Body of pancreas (tissue), 4 donors: ENCODE measurements at regions not wholly inside any gene's neighbourhood (a gene's known extent, or its start where the extent isn't known, plus 50 kb on each side); places are given as distances from the start of the nearest gene placed in this dataset.

ENCODE experiments used
- ATAC-seq: fragments of 150-250 bp; one replicate; pipeline ENCODE4 v1.9.1; 2016
- DNase-seq, 4 donors: peaks; one replicate each; pipeline ENCODE4 v3.0.0-alpha.2; 2019
- H3K27ac ChIP-seq, 4 donors: fragments of 200-600 bp; sonication (generic); 1 replicate in 3 of 4; 2 replicates in 1 of 4; pipeline versions ENCODE4 v1.5.1 to v1.6.1; 2016 to 2019; ENCODE audit warnings: mild to moderate bottlenecking in 1 of 4, mixed read lengths in 1 of 4, moderate library complexity in 1 of 4
- H3K27me3 ChIP-seq, 2 donors: fragments of 200-600 bp; sonication (generic); one replicate each; pipeline ENCODE4 v1.6.0; 2016; ENCODE audit warnings: mild to moderate bottlenecking in 1 of 2
- H3K36me3 ChIP-seq, 2 donors: fragments of 200-600 bp; sonication (generic); replicated peaks in 1 of 2; 2 replicates each; pipeline ENCODE4 v1.5.1; 2016; ENCODE audit warnings: low read depth in 2 of 2; ENCODE audit not compliant: insufficient read depth in 1 of 2
- H3K4me1 ChIP-seq: fragments of 200-600 bp; sonication (generic); one replicate; pipeline ENCODE4 v1.6.0; 2016
- H3K4me3 ChIP-seq, 2 donors: fragments of 200-600 bp; sonication (generic); 1 replicate in 1 of 2; 2 replicates in 1 of 2; pipeline ENCODE4 v1.5.1; 2016 to 2019
- H3K9me3 ChIP-seq, 3 donors: fragments of 200-600 bp; sonication (generic); 1 replicate in 2 of 3; 2 replicates in 1 of 3; pipeline ENCODE4 v1.5.1; 2016
- POLR2A ChIP-seq, 3 donors: fragments of 450-650 bp; IDR thresholded peaks; one replicate each; pipeline ENCODE4 v1.6.1; 2016; ENCODE audit warnings: antibody characterized with exemption in 3 of 3, mild to moderate bottlenecking in 2 of 3
- WGBS, 2 donors: methylation state at CpG; one replicate each; pipeline ENCODE4 v1.1.5; 2017; 5-methylcytosine and 5-hydroxymethylcytosine counted together
- intact Hi-C: fragments of 100-400 bp; cut with DNase I; formaldehyde crosslinking; loops from one replicate; pipeline ENCODE4 v1.15.1; 2023
- TF ChIP-seq, protein P1 (sequence below), 7 experiments: fragments of 450-650 bp in 4 of 7; fragments of 200-600 bp in 3 of 7; sonication (generic) in 3 of 7; IDR thresholded peaks; one replicate each; pipeline ENCODE4 v1.5.1; 2016 to 2019; ENCODE audit warnings: antibody characterized with exemption in 7 of 7

DNA sequence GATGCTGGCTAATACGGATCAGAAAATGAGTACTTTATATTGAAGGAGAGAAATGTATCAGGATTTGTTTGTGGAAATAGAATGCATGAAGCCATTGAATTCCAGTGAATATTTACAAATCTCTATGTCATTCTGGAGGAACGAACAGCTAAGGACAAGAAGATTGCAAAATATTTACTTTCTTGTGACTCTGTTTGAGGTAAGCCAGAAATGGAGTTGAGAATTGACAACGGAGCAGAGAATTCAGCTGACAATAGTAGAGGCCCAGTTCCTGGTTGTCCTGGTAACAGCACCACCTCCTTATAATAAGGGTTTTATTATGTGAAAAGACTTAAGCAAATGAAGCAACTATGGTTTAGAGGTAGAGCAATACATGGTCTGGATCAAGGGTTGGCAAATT lies 349.2 kb downstream of the ADCYAP1 start:
- Histone ChIP-seq H3K27ac (no peak overlapping the region), H3K9me3 (no peaks in the 10 kb centered on the region), H3K27me3 (no peaks in the 10 kb centered on the region), H3K4me3 (no peak overlapping the region), H3K4me1 (no peaks in the 10 kb centered on the region), H3K36me3 (no peaks in the 10 kb centered on the region)
- intact Hi-C loops: no loop called here
- 33 to 45% methylated on average over 3 of the region's 3 CpGs for WGBS, 2 donors
- peak in 1 of 4 donors; percentile 12 for DNase-seq
- ATAC-seq: peak; percentile 81
- no peak for TF ChIP-seq POLR2A (IDR thresholded peaks at IDR 0.05)
- TF ChIP-seq, protein P1, sequence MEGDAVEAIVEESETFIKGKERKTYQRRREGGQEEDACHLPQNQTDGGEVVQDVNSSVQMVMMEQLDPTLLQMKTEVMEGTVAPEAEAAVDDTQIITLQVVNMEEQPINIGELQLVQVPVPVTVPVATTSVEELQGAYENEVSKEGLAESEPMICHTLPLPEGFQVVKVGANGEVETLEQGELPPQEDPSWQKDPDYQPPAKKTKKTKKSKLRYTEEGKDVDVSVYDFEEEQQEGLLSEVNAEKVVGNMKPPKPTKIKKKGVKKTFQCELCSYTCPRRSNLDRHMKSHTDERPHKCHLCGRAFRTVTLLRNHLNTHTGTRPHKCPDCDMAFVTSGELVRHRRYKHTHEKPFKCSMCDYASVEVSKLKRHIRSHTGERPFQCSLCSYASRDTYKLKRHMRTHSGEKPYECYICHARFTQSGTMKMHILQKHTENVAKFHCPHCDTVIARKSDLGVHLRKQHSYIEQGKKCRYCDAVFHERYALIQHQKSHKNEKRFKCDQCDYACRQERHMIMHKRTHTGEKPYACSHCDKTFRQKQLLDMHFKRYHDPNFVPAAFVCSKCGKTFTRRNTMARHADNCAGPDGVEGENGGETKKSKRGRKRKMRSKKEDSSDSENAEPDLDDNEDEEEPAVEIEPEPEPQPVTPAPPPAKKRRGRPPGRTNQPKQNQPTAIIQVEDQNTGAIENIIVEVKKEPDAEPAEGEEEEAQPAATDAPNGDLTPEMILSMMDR (IDR thresholded peaks at IDR 0.05): no peak

DNA sequence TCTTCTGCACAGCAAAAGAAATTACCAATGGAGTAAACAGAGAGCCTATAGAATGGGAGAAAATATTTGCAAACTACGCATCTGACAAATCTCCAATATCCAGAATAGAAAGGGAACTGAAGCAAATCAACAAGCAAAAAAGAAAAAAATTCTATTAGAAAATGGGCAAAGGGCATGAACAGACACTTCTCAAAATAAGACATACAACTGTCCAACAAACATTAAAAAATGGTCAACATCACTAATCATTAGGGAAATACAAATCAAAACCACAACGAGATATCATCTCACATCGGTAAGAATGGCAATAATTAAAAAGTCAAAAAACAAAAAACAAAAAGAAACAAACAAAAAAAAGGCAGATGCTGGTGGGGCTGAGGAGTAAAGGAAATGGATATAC lies 356.4 kb downstream of the ADCYAP1 start:
- Histone ChIP-seq H3K4me1 (no peaks in the 10 kb centered on the region), H3K27ac (no peak overlapping the region), H3K9me3 (no peaks in the 10 kb centered on the region), H3K36me3 (no peaks in the 10 kb centered on the region), H3K4me3 (no peak overlapping the region), H3K27me3 (no peaks in the 10 kb centered on the region)
- ATAC-seq (no peak), DNase-seq (no peak)
- intact Hi-C loops: no loop called here
- whole genome bisulfite sequencing, 2 donors: 83 to 88% methylated on average over 3 of the region's 3 CpGs
- TF ChIP-seq, protein P1 (IDR thresholded peaks at IDR 0.05): no peak
- TF ChIP-seq POLR2A (IDR thresholded peaks at IDR 0.05): no peak

- ATAC-seq: no peak
- WGBS, 2 donors: 80 to 91% methylated on average over 2 of the region's 2 CpGs
- Histone ChIP-seq H3K27ac (no peak overlapping the region), H3K4me1 (peaks cover 17% of the 10 kb centered on the region), H3K27me3 (no peaks in the 10 kb centered on the region), H3K36me3 (no peaks in the 10 kb centered on the region), H3K4me3 (no peak overlapping the region), H3K9me3 (no peaks in the 10 kb centered on the region)
- intact Hi-C loops: no loop called here
- TF ChIP-seq POLR2A (IDR thresholded peaks at IDR 0.05): no peak
- TF ChIP-seq, protein P1 (IDR thresholded peaks at IDR 0.05): no peak
- no peak for DNase-seq
Measured at GRCh38 chr18:1267021-1267420, 362.4 kb downstream of the ADCYAP1 start.

DNA sequence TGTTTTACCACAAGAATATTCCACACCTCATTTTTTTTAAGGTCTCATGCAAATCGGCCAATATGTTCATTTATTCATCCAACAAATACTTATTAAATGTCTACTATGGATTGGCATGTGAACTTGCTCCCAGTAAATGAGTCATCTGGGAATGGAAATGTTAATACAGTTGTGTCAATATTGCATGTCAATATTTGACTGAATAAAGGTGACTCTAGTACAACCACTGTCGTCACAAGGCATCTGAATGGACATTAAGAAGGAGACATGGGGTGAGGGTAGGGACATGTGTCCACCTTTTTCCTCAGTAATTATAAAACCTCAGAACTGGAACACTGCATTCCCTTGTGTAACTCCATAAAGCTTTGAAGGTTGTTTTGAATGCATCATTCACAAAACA lies 365.4 kb downstream of the ADCYAP1 start:
- 13 to 21% methylated on average over 2 of the region's 2 CpGs for WGBS, 2 donors

DNA sequence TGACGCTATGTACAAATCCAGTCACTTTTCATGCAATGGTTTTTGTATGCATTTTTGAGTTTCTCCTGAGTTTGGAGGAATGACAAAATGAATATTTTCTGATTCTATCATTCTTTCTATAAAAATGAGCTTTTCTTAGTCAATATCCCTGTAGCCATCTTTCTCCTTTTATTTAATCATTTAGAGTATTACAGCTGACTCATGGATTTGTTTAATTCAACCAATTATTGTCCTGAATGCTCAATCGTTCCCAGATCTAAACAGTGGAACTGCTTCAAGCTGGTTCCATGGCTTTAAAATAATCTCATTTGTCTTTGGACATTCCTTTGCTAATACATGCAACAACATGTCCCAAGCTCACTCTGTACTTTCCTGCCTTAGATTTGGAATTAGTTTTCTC lies 368.8 kb downstream of the ADCYAP1 start:
- Histone ChIP-seq H3K36me3 (no peaks in the 10 kb centered on the region), H3K4me3 (no peak overlapping the region), H3K9me3 (no peaks in the 10 kb centered on the region), H3K27ac (no peak overlapping the region), H3K27me3 (no peaks in the 10 kb centered on the region), H3K4me1 (peaks cover 17% of the 10 kb centered on the region)
- DNase-seq (no peak), ATAC-seq (no peak)
- intact Hi-C loops: no loop called here
- TF ChIP-seq POLR2A (IDR thresholded peaks at IDR 0.05): no peak
- TF ChIP-seq, protein P1 (IDR thresholded peaks at IDR 0.05): no peak
- 65 to 71% methylated on average over 2 of the region's 2 CpGs for WGBS, 2 donors

More for the DNA sequence above, 365.4 kb downstream of the ADCYAP1 start:
- Histone ChIP-seq H3K4me3 (no peak overlapping the region), H3K27me3 (no peaks in the 10 kb centered on the region), H3K9me3 (no peaks in the 10 kb centered on the region), H3K36me3 (no peaks in the 10 kb centered on the region), H3K4me1 (peaks cover 17% of the 10 kb centered on the region), H3K27ac (peak overlapping the region; percentile 16 to 79 (median 62))
- TF ChIP-seq POLR2A (IDR thresholded peaks at IDR 0.05): peak in 1 of 3 donors; percentile 19
- TF ChIP-seq, protein P1 (IDR thresholded peaks at IDR 0.05): no peak
- ATAC-seq: peak; percentile 100
- intact Hi-C loops: no loop called here
- DNase-seq: peak; percentile 34 to 85 (median 54)
